K562 (cell line): ENCODE measurements at regions not wholly inside any gene's neighbourhood (a gene's known extent, or its start where the extent isn't known, plus 50 kb on each side); places are given as distances from the start of the nearest gene placed in this dataset.

Experiments used
- ATAC-seq: fragments of 200-7000 bp; cut with Tn5 transposase; 3 replicates; pipeline ENCODE4 v1.9.1; 2020; ENCODE audit warnings: moderate library complexity
- BruUV-seq: library from RNA; stranded (reverse); fragments of 400-500 nt; replicated peaks from 2 replicates; lab custom pipeline; 2021; lab: Mats Ljungman, UMichigan
- CTCF ChIA-PET: fragments of 300-600 bp; formaldehyde crosslinking; extraction: SDS; loops from one replicate; lab custom pipeline; 2021; ENCODE audit warnings: low intra/inter-chr PET ratio; lab: Yijun Ruan, JAX
- POLR2A ChIA-PET: fragments of 300-600, 350-650 bp; sonication (Branson Sonifier 250); formaldehyde crosslinking; extraction: SDS; loops from one replicate; lab custom pipeline; 2021; ENCODE audit warnings: antibody characterized with exemption, inconsistent platforms; lab: Yijun Ruan, JAX
- DNase-seq, 4 experiments: peaks; one replicate each; pipeline versions ENCODE4 v3.0.0 to v3.0.0-alpha.2; 2011 to 2018; ENCODE audit warnings: low spot score in 3 of 4, mixed read lengths in 3 of 4; ENCODE audit errors: extremely low read depth in 1 of 4
- FAIRE-seq: peaks from 2 replicates; lab custom pipeline; 2011; peaks lifted over from hg19 to GRCh38; lab: Jason Lieb, UNC
- H2AFZ ChIP-seq: 2 replicates; pipeline ENCODE4 v1.6.0; 2011; ENCODE audit warnings: low read depth, low read length, control low read depth, inconsistent platforms
- H3K27ac ChIP-seq: fragments of 200-600 bp; 3 replicates; pipeline ENCODE4 v1.8.0; 2011; ENCODE audit warnings: low read depth, mild to moderate bottlenecking, control low read depth, inconsistent platforms, low read length, moderate library complexity, mixed read lengths; ENCODE audit errors: extremely low read depth
- H3K27me3 ChIP-seq, 2 experiments: fragments of 300-600 bp in 1 of 2; 2 replicates in 1 of 2; 3 replicates in 1 of 2; pipeline versions ENCODE4 v1.6.0 to v1.8.0; 2011; ENCODE audit warnings: inconsistent platforms in 2 of 2, low read length in 2 of 2, mild to moderate bottlenecking in 1 of 2, mixed read lengths in 1 of 2, moderate library complexity in 1 of 2; ENCODE audit not compliant: control insufficient read depth in 2 of 2, insufficient read depth in 2 of 2
- H3K36me3 ChIP-seq: fragments of 300-600 bp; 3 replicates; pipeline ENCODE4 v1.8.0; 2011; ENCODE audit warnings: mild to moderate bottlenecking, low read length, inconsistent platforms; ENCODE audit not compliant: control insufficient read depth, insufficient read depth
- H3K4me1 ChIP-seq, 2 experiments: fragments of 200-600 bp in 1 of 2; replicated peaks in 1 of 2; 2 replicates in 1 of 2; 3 replicates in 1 of 2; pipeline versions ENCODE4 v1.5.1 to v1.8.0; 2011; ENCODE audit warnings: inconsistent platforms in 2 of 2, low read length in 2 of 2, mild to moderate bottlenecking in 1 of 2, mixed read lengths in 1 of 2, moderate library complexity in 1 of 2; ENCODE audit not compliant: control insufficient read depth in 2 of 2, insufficient read depth in 2 of 2
- H3K4me2 ChIP-seq: 2 replicates; pipeline ENCODE4 v1.6.1; 2011; ENCODE audit warnings: low read length, control low read depth, inconsistent platforms, mixed read lengths; ENCODE audit not compliant: insufficient read depth
- H3K4me3 ChIP-seq: fragments of 200-600 bp; sonication (generic), shearing (Covaris generic); 2 replicates; pipeline ENCODE4 v1.5.1; 2016; ENCODE audit warnings: control low read depth, inconsistent platforms
- H3K79me2 ChIP-seq: fragments of 200-600 bp; 3 replicates; pipeline ENCODE4 v1.8.0; 2011; ENCODE audit warnings: low read length, inconsistent platforms; ENCODE audit not compliant: control insufficient read depth, insufficient read depth
- H3K9ac ChIP-seq, 2 experiments: 2 replicates each; pipeline versions ENCODE4 v1.6.0 to v1.6.1; 2011; ENCODE audit warnings: low read depth in 2 of 2, low read length in 2 of 2, control low read depth in 1 of 2, inconsistent platforms in 1 of 2, mild to moderate bottlenecking in 1 of 2, mixed read lengths in 1 of 2; ENCODE audit not compliant: insufficient read depth in 1 of 2
- H3K9me1 ChIP-seq: one replicate; pipeline ENCODE4 v1.6.0; 2011; ENCODE audit warnings: inconsistent platforms, mild to moderate bottlenecking, low read length, moderate library complexity; ENCODE audit not compliant: control insufficient read depth, insufficient read depth
- H3K9me3 ChIP-seq: replicated peaks from 2 replicates; pipeline ENCODE4 v1.5.1; 2011; ENCODE audit warnings: low read depth, low read length, inconsistent platforms; ENCODE audit not compliant: control insufficient read depth, insufficient read depth
- H4K20me1 ChIP-seq: replicated peaks from 2 replicates; pipeline ENCODE4 v1.6.1; 2011; ENCODE audit warnings: low read length, inconsistent platforms, mixed read lengths; ENCODE audit not compliant: control insufficient read depth, insufficient read depth
- CEBPG ChIP-seq, 3 experiments: fragments of 200-800 bp in 1 of 3; sonication (Bioruptor generic) in 1 of 3; sonication (generic) in 1 of 3; formaldehyde crosslinking in 1 of 3; IDR thresholded peaks in 2 of 3; conservative IDR thresholded peaks in 1 of 3; 2 replicates each; pipeline versions ENCODE4 v1.6.1 to v1.8.0; 2016 to 2022; ENCODE audit warnings: missing compliant biosample characterization in 2 of 3, missing genetic modification characterization in 2 of 3, mild to moderate bottlenecking in 1 of 3, missing genetic modification reagents in 1 of 3
- CSDE1 ChIP-seq, 2 experiments: fragments of 450-650 bp; IDR thresholded peaks; 2 replicates each; pipeline ENCODE4 v1.6.1; 2016; ENCODE audit warnings: mild to moderate bottlenecking in 1 of 2
- E2F3 ChIP-seq: fragments of 250-450 bp; sonication (Bioruptor Pico); IDR thresholded peaks from 2 replicates; pipeline ENCODE4 v1.4.0; 2020; ENCODE audit warnings: mild to moderate bottlenecking
- FOXJ2 ChIP-seq: fragments of 200-800 bp; sonication (Bioruptor generic); IDR thresholded peaks from 2 replicates; pipeline ENCODE4 v1.6.1; 2016; ENCODE audit warnings: missing genetic modification characterization, missing compliant biosample characterization
- GTF2B ChIP-seq: IDR thresholded peaks from 2 replicates; pipeline ENCODE4 v1.6.1; 2011; ENCODE audit not compliant: insufficient read length; ENCODE audit errors: extremely low read depth
- HNRNPL ChIP-seq: fragments of 200-400 bp; formaldehyde crosslinking; IDR thresholded peaks from 2 replicates; pipeline ENCODE4 v1.6.1; 2017; ENCODE audit warnings: low read depth, mild to moderate bottlenecking, low read length
- MYC ChIP-seq, 2 experiments: fragments of 250-450 bp in 1 of 2; sonication (Bioruptor Pico) in 1 of 2; IDR thresholded peaks; 2 replicates each; pipeline versions ENCODE4 v1.5.1 to v1.6.1; 2012 to 2021; ENCODE audit warnings: low read depth in 2 of 2, borderline replicate concordance in 1 of 2, improper control_type of control experiment in 1 of 2, low read length in 1 of 2, mild to moderate bottlenecking in 1 of 2, moderate library complexity in 1 of 2
- NONO ChIP-seq, 2 experiments: fragments of 200-400 bp in 1 of 2; fragments of 450-650 bp in 1 of 2; formaldehyde crosslinking in 1 of 2; IDR thresholded peaks; 2 replicates each; pipeline ENCODE4 v1.6.1; 2017; ENCODE audit warnings: low read depth in 2 of 2, mild to moderate bottlenecking in 2 of 2, moderate library complexity in 2 of 2, low read length in 1 of 2
- PHF8 ChIP-seq: fragments of 200-600 bp; sonication (generic); IDR thresholded peaks from 2 replicates; pipeline ENCODE4 v1.6.1; 2012; ENCODE audit warnings: mixed run types, mild to moderate bottlenecking, inconsistent platforms, low read length, moderate library complexity, borderline replicate concordance
- SRSF3 ChIP-seq: fragments of 200-400 bp; formaldehyde crosslinking; IDR thresholded peaks from 2 replicates; pipeline ENCODE4 v1.6.1; 2016; ENCODE audit warnings: mild to moderate bottlenecking, low read length, moderate library complexity; ENCODE audit not compliant: insufficient read depth
- TCF15 ChIP-seq: fragments of 250-450 bp; sonication (Bioruptor Pico); IDR thresholded peaks from 2 replicates; pipeline ENCODE4 v1.8.0; 2022; ENCODE audit warnings: moderate library complexity, mild to moderate bottlenecking, inconsistent platforms
- ZBTB43 ChIP-seq: sonication (generic); formaldehyde crosslinking; IDR thresholded peaks from 2 replicates; pipeline ENCODE4 v1.8.0; 2023; ENCODE audit warnings: mild to moderate bottlenecking, missing genetic modification reagents
- ZBTB8A ChIP-seq: fragments of 450-650 bp; IDR thresholded peaks from 2 replicates; pipeline ENCODE4 v1.6.1; 2018; ENCODE audit warnings: mild to moderate bottlenecking, moderate library complexity; ENCODE audit not compliant: partially characterized antibody
- ZNF778 ChIP-seq: fragments of 450-650 bp; formaldehyde crosslinking; IDR thresholded peaks from 2 replicates; pipeline ENCODE4 v1.4.0; 2020; ENCODE audit warnings: mild to moderate bottlenecking, moderate library complexity
- WGBS: fragments of 100-300 bp; shearing (Covaris generic); methylation state at CpG from one replicate; pipeline ENCODE4 v1.1.6; 2016; ENCODE audit warnings: low coverage, mixed read lengths; ENCODE audit not compliant: insufficient coverage; ENCODE audit errors: missing lambda C conversion rate; 5-methylcytosine and 5-hydroxymethylcytosine counted together
- in situ Hi-C: fragments of 300-500 bp; cut with MboI; formaldehyde crosslinking; loops from 4 replicates; pipeline ENCODE4 v1.15.0; 2018; ENCODE audit warnings: inconsistent platforms, mixed read lengths
- intact Hi-C: fragments of 100-400 bp; cut with micrococcal nuclease; formaldehyde crosslinking; loops from 2 replicates; pipeline ENCODE4 v1.14.2; 2022
- TF ChIP-seq, protein P1 (sequence below): IDR thresholded peaks from 3 replicates; pipeline ENCODE4 v1.6.1; 2011; ENCODE audit warnings: borderline replicate concordance, mild to moderate bottlenecking, moderate library complexity; ENCODE audit not compliant: insufficient read length; ENCODE audit errors: extremely low read depth

DNA sequence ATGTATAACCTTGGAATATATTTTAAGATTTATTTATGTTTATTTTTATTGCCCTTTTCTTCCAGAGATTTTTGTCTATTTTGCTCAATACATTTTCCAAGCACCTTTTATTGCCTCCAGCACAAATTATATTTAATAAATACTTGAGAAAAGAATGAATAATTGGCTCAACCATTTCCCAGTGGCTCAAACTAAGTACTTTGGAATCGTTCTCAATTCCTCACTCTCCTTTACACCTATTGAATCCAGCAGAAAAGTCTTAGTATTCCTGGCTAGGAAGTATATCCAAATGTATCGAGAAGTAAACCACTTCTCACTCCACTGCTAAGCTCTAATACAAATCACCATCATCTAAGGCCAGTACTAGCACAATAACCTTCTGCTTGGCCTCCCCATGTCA lies 276.1 kb downstream of the NEBL start:
- TF ChIP-seq E2F3 (CRISPR knock-in tag) (no peak), ZBTB43 (CRISPR knock-in tag) (no peak), SRSF3 (no peak), CEBPG (CRISPR knock-in tag; IDR thresholded peaks at IDR 0.05) (no peak), CEBPG (tag; conservative IDR thresholded peaks at IDR 0.05 in 1 of 2, IDR thresholded peaks at IDR 0.05 in 1 of 2) (no peak), TCF15 (CRISPR knock-in tag) (no peak), ZBTB8A (no peak), CSDE1 (IDR thresholded peaks at IDR 0.05) (no peak), MYC (IDR thresholded peaks at IDR 0.05; ENCODE audit: low read depth, low read length) (no peak), MYC (CRISPR knock-in tag; IDR thresholded peaks at IDR 0.05; ENCODE audit: borderline replicate concordance, low read depth) (no peak), FOXJ2 (no peak), GTF2B (no peak), PHF8 (no peak), NONO (IDR thresholded peaks at IDR 0.05; ENCODE audit: low read depth in 2 of 2, low read length in 1 of 2) (no peak), HNRNPL (no peak), ZNF778 (no peak)
- TF ChIP-seq, protein P1, sequence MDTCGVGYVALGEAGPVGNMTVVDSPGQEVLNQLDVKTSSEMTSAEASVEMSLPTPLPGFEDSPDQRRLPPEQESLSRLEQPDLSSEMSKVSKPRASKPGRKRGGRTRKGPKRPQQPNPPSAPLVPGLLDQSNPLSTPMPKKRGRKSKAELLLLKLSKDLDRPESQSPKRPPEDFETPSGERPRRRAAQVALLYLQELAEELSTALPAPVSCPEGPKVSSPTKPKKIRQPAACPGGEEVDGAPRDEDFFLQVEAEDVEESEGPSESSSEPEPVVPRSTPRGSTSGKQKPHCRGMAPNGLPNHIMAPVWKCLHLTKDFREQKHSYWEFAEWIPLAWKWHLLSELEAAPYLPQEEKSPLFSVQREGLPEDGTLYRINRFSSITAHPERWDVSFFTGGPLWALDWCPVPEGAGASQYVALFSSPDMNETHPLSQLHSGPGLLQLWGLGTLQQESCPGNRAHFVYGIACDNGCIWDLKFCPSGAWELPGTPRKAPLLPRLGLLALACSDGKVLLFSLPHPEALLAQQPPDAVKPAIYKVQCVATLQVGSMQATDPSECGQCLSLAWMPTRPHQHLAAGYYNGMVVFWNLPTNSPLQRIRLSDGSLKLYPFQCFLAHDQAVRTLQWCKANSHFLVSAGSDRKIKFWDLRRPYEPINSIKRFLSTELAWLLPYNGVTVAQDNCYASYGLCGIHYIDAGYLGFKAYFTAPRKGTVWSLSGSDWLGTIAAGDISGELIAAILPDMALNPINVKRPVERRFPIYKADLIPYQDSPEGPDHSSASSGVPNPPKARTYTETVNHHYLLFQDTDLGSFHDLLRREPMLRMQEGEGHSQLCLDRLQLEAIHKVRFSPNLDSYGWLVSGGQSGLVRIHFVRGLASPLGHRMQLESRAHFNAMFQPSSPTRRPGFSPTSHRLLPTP = no peak
- POLR2A ChIA-PET = no interaction called here
- Histone ChIP-seq H3K79me2 (no peaks in the 10 kb centered on the region), H3K9me3 (no peaks in the 10 kb centered on the region), H3K9ac (no peak overlapping the region), H3K4me1 (no peaks in the 10 kb centered on the region), H3K4me3 (no peak overlapping the region), H4K20me1 (no peaks in the 10 kb centered on the region), H3K27ac (no peak overlapping the region), H2AFZ (no peak overlapping the region), H3K36me3 (no peaks in the 10 kb centered on the region), H3K27me3 (no peaks in the 10 kb centered on the region), H3K9me1 (no peaks in the 10 kb centered on the region), H3K4me2 (no peak overlapping the region)
- CTCF ChIA-PET = no interaction called here
- BruUV-seq = no TSS peak
- FAIRE-seq (no peak), ATAC-seq (no peak), DNase-seq (no peak)
- intact Hi-C loops (no loop called here), in situ Hi-C loops (no loop called here)
- WGBS = 0% methylated on average over 2 of the region's 2 CpGs
